WERI-Rb-1 (cell line): ENCODE measurements at regions not wholly inside any gene's neighbourhood (a gene's known extent, or its start where the extent isn't known, plus 50 kb on each side); places are given as distances from the start of the nearest gene placed in this dataset.
A peak's percentile ranks its signal among the peaks of the same experiment; 100 is the strongest.

Experiments used
- DNase-seq: peaks from one replicate; pipeline ENCODE4 v3.0.0-alpha.2; 2020
- H3K27ac ChIP-seq: fragments of 250-450 bp; sonication (Bioruptor Pico); 2 replicates; pipeline ENCODE4 v1.5.1; 2020; ENCODE audit warnings: mild to moderate bottlenecking, moderate library complexity
- H3K27me3 ChIP-seq: fragments of 250-450 bp; sonication (Bioruptor Pico); 2 replicates; pipeline ENCODE4 v1.5.1; 2021; ENCODE audit warnings: mild to moderate bottlenecking, low read depth, moderate library complexity; ENCODE audit not compliant: insufficient read depth, severe bottlenecking
- H3K36me3 ChIP-seq: fragments of 250-450 bp; sonication (Bioruptor Pico); 2 replicates; pipeline ENCODE4 v1.5.1; 2020; ENCODE audit warnings: mild to moderate bottlenecking, moderate library complexity
- H3K4me3 ChIP-seq: 2 replicates; pipeline ENCODE4 v1.5.1; 2011; ENCODE audit warnings: low read depth, mild to moderate bottlenecking, control low read depth, low read length
- H3K9me3 ChIP-seq: fragments of 250-450 bp; sonication (Bioruptor Pico); 2 replicates; pipeline ENCODE4 v1.5.1; 2021; ENCODE audit warnings: mild to moderate bottlenecking, moderate library complexity; ENCODE audit not compliant: severe bottlenecking
- CTCF ChIP-seq: IDR thresholded peaks from 2 replicates; pipeline ENCODE4 v1.5.1; 2011; ENCODE audit warnings: low read depth, mild to moderate bottlenecking, control low read depth, inconsistent platforms, low read length

- no peak for DNase-seq
- no peak for TF ChIP-seq CTCF
- Histone ChIP-seq H3K27ac (no peak overlapping the region), H3K27me3 (no peaks in the 10 kb centered on the region), H3K36me3 (no peaks in the 10 kb centered on the region), H3K9me3 (no peaks in the 10 kb centered on the region), H3K4me3 (no peak overlapping the region)
These were observed 151.8 kb upstream of the CELF2 start for GRCh38 chr10:10865913-10866312.

- Histone ChIP-seq H3K27ac (no peak overlapping the region), H3K36me3 (no peaks in the 10 kb centered on the region), H3K9me3 (no peaks in the 10 kb centered on the region), H3K27me3 (no peaks in the 10 kb centered on the region), H3K4me3 (no peak overlapping the region)
- no peak for TF ChIP-seq CTCF
- DNase-seq = no peak
These were observed 148.1 kb upstream of the CELF2 start for GRCh38 chr10:10869592-10869991.

GRCh38 chr10:10870523-10871241, 147.0 kb upstream of the CELF2 start:
- no peak overlapping the region for H3K27ac ChIP-seq
- no peaks in the 10 kb centered on the region for H3K36me3 ChIP-seq
- DNase-seq = peak; percentile 20
- no peak for TF ChIP-seq CTCF
- H3K27me3 ChIP-seq = no peaks in the 10 kb centered on the region
- H3K9me3 ChIP-seq = no peaks in the 10 kb centered on the region
- H3K4me3 ChIP-seq = peak overlapping the region; percentile 10

GRCh38 chr10:10871352-10871751, 146.3 kb upstream of the CELF2 start:
- Histone ChIP-seq H3K9me3 (no peaks in the 10 kb centered on the region), H3K27ac (no peak overlapping the region), H3K27me3 (no peaks in the 10 kb centered on the region), H3K36me3 (no peaks in the 10 kb centered on the region), H3K4me3 (no peak overlapping the region)
- no peak for DNase-seq
- no peak for TF ChIP-seq CTCF

- DNase-seq = no peak
These were observed 145.5 kb upstream of the CELF2 start for GRCh38 chr10:10872035-10872673.

More at GRCh38 chr10:10872035-10872673, 145.5 kb upstream of the CELF2 start:
- Histone ChIP-seq H3K4me3 (no peak overlapping the region), H3K9me3 (no peaks in the 10 kb centered on the region), H3K27ac (no peak overlapping the region), H3K27me3 (no peaks in the 10 kb centered on the region), H3K36me3 (no peaks in the 10 kb centered on the region)
- no peak for TF ChIP-seq CTCF
